Gastrocnemius medialis (tissue), 4 donors: ENCODE measurements at regions not wholly inside any gene's neighbourhood (a gene's known extent, or its start where the extent isn't known, plus 50 kb on each side); places are given as distances from the start of the nearest gene placed in this dataset.

Experiments
- ATAC-seq, 2 donors: fragments of 150-250 bp; one replicate each; pipeline ENCODE4 v1.9.1; 2016
- DNase-seq, 2 donors: peaks; one replicate each; pipeline ENCODE4 v3.0.0-alpha.2; 2019
- H3K27ac ChIP-seq, 4 donors: fragments of 200-600 bp; sonication (generic); 1 replicate in 1 of 4; 2 replicates in 3 of 4; pipeline ENCODE4 v1.5.1; 2016 to 2018; ENCODE audit warnings: mild to moderate bottlenecking in 2 of 4, moderate library complexity in 1 of 4
- H3K27me3 ChIP-seq, 3 donors: fragments of 200-600 bp; sonication (generic) in 2 of 3; 1 replicate in 1 of 3; 2 replicates in 2 of 3; pipeline versions ENCODE4 v1.5.1 to v1.6.0; 2016 to 2019; ENCODE audit warnings: mild to moderate bottlenecking in 1 of 3, moderate library complexity in 1 of 3
- H3K36me3 ChIP-seq, 2 donors: fragments of 200-600 bp; sonication (generic) in 1 of 2; one replicate each; pipeline ENCODE4 v1.5.1; 2017 to 2018
- H3K4me1 ChIP-seq, 2 donors: fragments of 200-600 bp; sonication (generic) in 1 of 2; one replicate each; pipeline ENCODE4 v1.5.1; 2016 to 2017; ENCODE audit warnings: mild to moderate bottlenecking in 2 of 2
- H3K4me3 ChIP-seq, 4 donors: fragments of 200-600 bp; sonication (generic) in 3 of 4; 1 replicate in 1 of 4; 2 replicates in 3 of 4; pipeline ENCODE4 v1.5.1; 2016 to 2019; ENCODE audit warnings: mild to moderate bottlenecking in 2 of 4
- H3K9me3 ChIP-seq, 3 donors: fragments of 200-600 bp; sonication (generic) in 2 of 3; 1 replicate in 1 of 3; 2 replicates in 2 of 3; pipeline ENCODE4 v1.5.1; 2016 to 2019
- CTCF ChIP-seq, 5 experiments: fragments of 450-650 bp in 3 of 5; fragments of 200-600 bp in 2 of 5; sonication (generic) in 2 of 5; IDR thresholded peaks in 4 of 5; conservative IDR thresholded peaks in 1 of 5; 1 replicate in 4 of 5; 2 replicates in 1 of 5; pipeline ENCODE4 v1.5.1; 2016 to 2019; ENCODE audit warnings: antibody characterized with exemption in 5 of 5, mild to moderate bottlenecking in 3 of 5, moderate library complexity in 3 of 5
- POLR2A ChIP-seq, 2 donors: fragments of 450-650 bp; IDR thresholded peaks; one replicate each; pipeline ENCODE4 v1.6.1; 2017; ENCODE audit warnings: antibody characterized with exemption in 2 of 2, mild to moderate bottlenecking in 2 of 2, moderate library complexity in 2 of 2
- in situ Hi-C, 4 donors: fragments of 200-750 bp; cut with MboI; loops; one replicate each; pipeline versions ENCODE4 v1.15.0 to v1.8.0; 2017; ENCODE audit warnings: low sequenced_read_pairs in 4 of 4
- intact Hi-C: fragments of 100-400 bp; cut with DNase I; formaldehyde crosslinking; loops from one replicate; pipeline ENCODE4 v1.15.1; 2023; ENCODE audit warnings: low total_unique reads

DNA sequence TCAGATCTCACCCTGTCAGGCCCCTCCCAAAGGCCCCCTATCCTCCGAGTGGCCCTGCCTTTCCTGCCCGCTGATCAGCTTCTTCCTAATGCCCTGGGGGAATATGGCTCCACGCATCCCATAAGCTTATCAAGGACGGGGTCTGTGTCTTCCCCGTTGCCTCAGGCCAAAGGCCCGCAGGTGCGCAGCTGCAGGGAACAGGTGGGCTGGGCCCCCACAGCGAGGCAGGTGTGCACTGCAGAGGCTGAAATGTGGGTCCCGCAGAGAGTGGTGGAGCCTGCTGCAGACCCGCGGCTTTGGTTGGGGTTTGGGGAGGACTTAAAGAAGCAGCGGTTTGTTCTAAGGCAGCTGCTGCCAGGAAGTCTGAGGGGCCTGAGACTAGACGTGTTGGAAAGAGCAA lies 220.8 kb upstream of the TCERG1L start:
- Histone ChIP-seq H3K36me3 (no peaks in the 10 kb centered on the region), H3K27me3 (no peaks in the 10 kb centered on the region), H3K9me3 (no peaks in the 10 kb centered on the region), H3K4me1 (no peaks in the 10 kb centered on the region), H3K27ac (no peak overlapping the region), H3K4me3 (no peak overlapping the region)
- intact Hi-C loops: no loop called here
- in situ Hi-C loops: no loop called here
- no peak for TF ChIP-seq POLR2A (IDR thresholded peaks at IDR 0.05)
- TF ChIP-seq CTCF (IDR thresholded peaks at IDR 0.05 in 4 of 5, conservative IDR thresholded peaks at IDR 0.05 in 1 of 5): no peak
- ATAC-seq: no peak
- DNase-seq: no peak

DNA sequence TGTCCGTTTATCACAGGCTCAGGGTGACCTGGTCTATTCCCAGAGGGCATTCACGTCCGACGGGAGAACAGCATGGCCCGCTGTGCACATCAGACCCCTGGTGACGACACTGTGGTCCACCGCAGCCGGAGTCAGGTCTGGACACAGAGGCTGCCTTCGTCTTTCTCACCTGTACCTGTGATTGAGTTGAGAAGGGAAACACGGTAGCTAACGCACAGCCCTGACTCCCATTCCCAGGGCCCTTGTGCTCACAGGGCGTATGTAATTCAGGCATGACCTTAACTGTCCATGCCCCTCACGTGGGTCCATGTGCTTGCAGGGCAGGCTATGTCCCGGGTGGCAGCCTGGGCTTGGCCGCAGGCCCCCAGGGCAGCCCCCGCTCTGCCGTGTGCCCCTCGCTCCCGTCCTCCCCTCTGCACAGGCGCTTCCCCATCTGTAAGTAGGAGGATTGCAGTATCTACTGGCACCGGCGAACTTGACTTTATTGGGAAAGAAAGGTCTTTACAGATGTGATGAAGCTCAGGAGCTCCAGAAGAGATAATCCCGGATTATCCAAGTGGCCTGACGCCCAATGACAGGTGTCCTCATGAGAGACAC lies 221.3 kb upstream of the TCERG1L start:
- intact Hi-C loops: no loop called here
- H3K4me1 ChIP-seq: no peaks in the 10 kb centered on the region
- H3K27me3 ChIP-seq: no peaks in the 10 kb centered on the region
- H3K4me3 ChIP-seq: no peak overlapping the region
- DNase-seq: no peak
- no peak for TF ChIP-seq POLR2A (IDR thresholded peaks at IDR 0.05)
- no peak for TF ChIP-seq CTCF (IDR thresholded peaks at IDR 0.05 in 4 of 5, conservative IDR thresholded peaks at IDR 0.05 in 1 of 5)
- ATAC-seq: no peak
- H3K27ac ChIP-seq: no peak overlapping the region
- H3K36me3 ChIP-seq: no peaks in the 10 kb centered on the region
- no peaks in the 10 kb centered on the region for H3K9me3 ChIP-seq
- in situ Hi-C loops: no loop called here

DNA sequence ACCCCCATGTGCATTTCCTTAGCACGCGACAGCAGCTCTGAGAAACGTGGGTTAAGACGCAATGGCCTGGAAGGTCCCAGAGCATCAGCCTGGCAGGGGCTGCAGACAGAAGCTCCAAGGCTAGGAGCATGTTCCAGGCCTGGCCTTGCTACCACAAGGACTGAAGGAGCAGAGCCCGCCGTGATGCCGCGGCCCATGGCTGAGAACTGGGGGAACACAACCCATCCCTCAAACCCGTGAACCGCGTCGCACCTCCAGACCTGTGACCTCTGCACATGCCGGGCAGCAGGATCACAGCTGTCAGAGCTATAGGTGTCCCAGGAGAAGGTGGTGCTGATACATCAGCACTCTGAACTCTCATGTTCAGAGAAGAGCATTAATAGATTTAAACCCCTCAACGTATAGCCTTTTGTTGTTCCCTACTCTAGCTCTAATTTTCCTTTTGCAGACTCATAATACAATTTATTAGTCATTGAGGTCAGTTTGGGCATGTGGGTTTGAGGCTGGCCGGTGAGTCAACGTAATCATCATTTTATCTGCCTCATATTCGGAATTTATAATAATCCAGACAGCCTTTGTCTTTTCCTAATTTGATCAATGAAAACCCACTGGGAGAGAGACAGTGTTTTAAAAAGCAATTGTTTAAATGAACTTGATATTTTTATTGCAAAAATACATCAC lies 222.5 kb upstream of the TCERG1L start:
- ATAC-seq (no peak), DNase-seq (no peak)
- TF ChIP-seq CTCF (IDR thresholded peaks at IDR 0.05 in 4 of 5, conservative IDR thresholded peaks at IDR 0.05 in 1 of 5) (no peak), POLR2A (IDR thresholded peaks at IDR 0.05) (no peak)
- Histone ChIP-seq H3K27me3 (no peaks in the 10 kb centered on the region), H3K36me3 (no peaks in the 10 kb centered on the region), H3K4me3 (no peak overlapping the region), H3K4me1 (peaks cover 0 to 4% of the 10 kb centered on the region in 2 donors), H3K9me3 (no peaks in the 10 kb centered on the region), H3K27ac (no peak overlapping the region)
- intact Hi-C loops: no loop called here
- in situ Hi-C loops: no loop called here

DNA sequence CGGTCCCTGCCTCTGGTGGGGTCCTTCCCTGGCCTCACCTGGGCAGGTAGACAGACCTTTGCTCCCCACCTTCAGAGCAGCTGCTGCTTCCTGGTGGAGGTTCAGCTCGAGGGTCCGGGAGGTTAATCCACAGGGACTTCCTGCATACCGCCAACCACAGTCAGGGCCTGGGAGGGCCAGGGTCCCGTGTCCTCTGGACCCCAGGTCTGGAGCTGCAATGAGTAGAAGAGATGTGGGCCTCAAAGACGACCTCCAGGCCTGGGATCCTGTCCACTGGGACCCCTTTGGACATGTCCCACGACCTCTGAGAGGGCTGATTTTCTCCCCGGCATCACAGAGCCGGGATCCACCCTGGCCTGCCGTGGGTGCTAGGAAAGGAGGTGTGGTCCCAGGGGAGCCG lies 223.3 kb upstream of the TCERG1L start:
- peaks cover 0 to 4% of the 10 kb centered on the region in 2 donors for H3K4me1 ChIP-seq
- H3K27ac ChIP-seq: no peak overlapping the region
- ATAC-seq (no peak), DNase-seq (no peak)
- no peak for TF ChIP-seq CTCF (IDR thresholded peaks at IDR 0.05 in 4 of 5, conservative IDR thresholded peaks at IDR 0.05 in 1 of 5)
- H3K27me3 ChIP-seq: no peaks in the 10 kb centered on the region
- H3K36me3 ChIP-seq: no peaks in the 10 kb centered on the region
- H3K4me3 ChIP-seq: no peak overlapping the region
- in situ Hi-C loops: no loop called here
- intact Hi-C loops: no loop called here
- no peaks in the 10 kb centered on the region for H3K9me3 ChIP-seq

GRCh38 chr10:131536676-131537075 lies 225.2 kb upstream of the TCERG1L start:
- H3K4me3 ChIP-seq: no peak overlapping the region
- H3K9me3 ChIP-seq: no peaks in the 10 kb centered on the region
- DNase-seq: no peak
- intact Hi-C loops (no loop called here), in situ Hi-C loops (no loop called here)
- H3K27ac ChIP-seq: no peak overlapping the region
- no peaks in the 10 kb centered on the region for H3K36me3 ChIP-seq
- H3K4me1 ChIP-seq: peaks cover 0 to 4% of the 10 kb centered on the region in 2 donors
- TF ChIP-seq POLR2A (IDR thresholded peaks at IDR 0.05) (no peak), CTCF (IDR thresholded peaks at IDR 0.05 in 4 of 5, conservative IDR thresholded peaks at IDR 0.05 in 1 of 5) (no peak)
- no peak for ATAC-seq
- no peaks in the 10 kb centered on the region for H3K27me3 ChIP-seq
